Smooth muscle cell (in vitro differentiated cells): ENCODE measurements at regions not wholly inside any gene's neighbourhood (a gene's known extent, or its start where the extent isn't known, plus 50 kb on each side); places are given as distances from the start of the nearest gene placed in this dataset.
A peak's percentile ranks its signal among the peaks of the same experiment; 100 is the strongest.

Source experiments
- DNase-seq: peaks from one replicate; lab custom pipeline; 2025; ENCODE audit not compliant: unreplicated experiment; lab: John Stamatoyannopoulos, UW
- H2AFZ ChIP-seq: fragments of 200-600 bp; sonication (generic); 2 replicates; pipeline ENCODE4 v1.6.0; 2016; ENCODE audit warnings: antibody characterized with exemption, low read depth, mild to moderate bottlenecking
- H3F3A ChIP-seq: fragments of 200-600 bp; sonication (generic); 2 replicates; pipeline ENCODE4 v1.6.0; 2017; ENCODE audit warnings: antibody characterized with exemption, low read depth
- H3K27ac ChIP-seq: fragments of 200-600 bp; sonication (generic); 2 replicates; pipeline ENCODE4 v1.5.1; 2016; ENCODE audit warnings: low read depth, mild to moderate bottlenecking
- H3K27me3 ChIP-seq: fragments of 200-600 bp; sonication (generic); 2 replicates; pipeline ENCODE4 v1.6.1; 2016; ENCODE audit warnings: low read depth, mild to moderate bottlenecking
- H3K36me3 ChIP-seq: fragments of 200-600 bp; sonication (generic); 2 replicates; pipeline ENCODE4 v1.5.1; 2016; ENCODE audit warnings: low read depth
- H3K4me1 ChIP-seq: fragments of 200-600 bp; sonication (generic); 2 replicates; pipeline ENCODE4 v1.5.1; 2016; ENCODE audit warnings: low read depth
- H3K4me2 ChIP-seq: fragments of 200-600 bp; sonication (generic); 2 replicates; pipeline ENCODE4 v1.6.0; 2016; ENCODE audit warnings: mild to moderate bottlenecking
- H3K4me3 ChIP-seq: fragments of 200-600 bp; sonication (generic); 2 replicates; pipeline ENCODE4 v1.5.1; 2016; ENCODE audit warnings: mild to moderate bottlenecking
- H3K79me2 ChIP-seq: fragments of 200-600 bp; sonication (generic); 2 replicates; pipeline ENCODE4 v1.6.0; 2016; ENCODE audit warnings: low read depth, mild to moderate bottlenecking
- H3K9ac ChIP-seq: fragments of 200-600 bp; sonication (generic); 2 replicates; pipeline ENCODE4 v1.6.0; 2016; ENCODE audit warnings: low read depth
- H3K9me3 ChIP-seq: fragments of 200-600 bp; sonication (generic); replicated peaks from 2 replicates; pipeline ENCODE4 v1.5.1; 2016; ENCODE audit warnings: low read depth
- H4K20me1 ChIP-seq: fragments of 200-600 bp; sonication (generic); 2 replicates; pipeline ENCODE4 v1.6.0; 2016; ENCODE audit warnings: low read depth
- CTCF ChIP-seq: fragments of 200-600 bp; sonication (generic); IDR thresholded peaks from 2 replicates; pipeline ENCODE4 v1.5.1; 2017; ENCODE audit warnings: borderline replicate concordance, mild to moderate bottlenecking, antibody characterized with exemption; ENCODE audit not compliant: insufficient read depth, poor library complexity, severe bottlenecking
- WGBS: methylation state at CpG from one replicate; pipeline ENCODE4 v1.1.7; 2016; ENCODE audit warnings: low lambda C conversion rate; 5-methylcytosine and 5-hydroxymethylcytosine counted together

- Histone ChIP-seq H3K27me3 (peaks cover 9% of the 10 kb centered on the region), H3K27ac (no peak overlapping the region), H4K20me1 (no peaks in the 10 kb centered on the region), H3K36me3 (no peaks in the 10 kb centered on the region), H3F3A (no peaks in the 10 kb centered on the region), H3K9ac (no peak overlapping the region), H3K4me1 (peaks cover 33% of the 10 kb centered on the region), H3K4me3 (no peak overlapping the region), H3K4me2 (no peak overlapping the region), H3K79me2 (no peaks in the 10 kb centered on the region), H3K9me3 (no peaks in the 10 kb centered on the region), H2AFZ (no peak overlapping the region)
- WGBS: 27% methylated on average over 3 of the region's 3 CpGs
- DNase-seq: no peak
- TF ChIP-seq CTCF: no peak
Observed at GRCh38 chr1:57600424-57600823, 176.6 kb upstream of the DAB1 start.

- Histone ChIP-seq H3K36me3 (no peaks in the 10 kb centered on the region), H3K9ac (no peak overlapping the region), H3K4me1 (peaks cover 33% of the 10 kb centered on the region), H3K27me3 (peaks cover 9% of the 10 kb centered on the region), H3K27ac (no peak overlapping the region), H3K79me2 (no peaks in the 10 kb centered on the region), H3K4me3 (no peak overlapping the region), H3F3A (no peaks in the 10 kb centered on the region), H3K4me2 (peak overlapping the region; percentile 43), H2AFZ (no peak overlapping the region), H3K9me3 (no peaks in the 10 kb centered on the region), H4K20me1 (no peaks in the 10 kb centered on the region)
- WGBS: 24% methylated on average over 8 of the region's 8 CpGs
- DNase-seq: no peak
- TF ChIP-seq CTCF: no peak
Observed at GRCh38 chr1:57599236-57599994, 175.6 kb upstream of the DAB1 start.

GRCh38 chr1:57597036-57597435 is 173.2 kb upstream of the DAB1 start:
- H3K4me1 ChIP-seq: peaks cover 33% of the 10 kb centered on the region
- H3K27ac ChIP-seq: no peak overlapping the region
- no peaks in the 10 kb centered on the region for H3K36me3 ChIP-seq
- H3K27me3 ChIP-seq: peaks cover 9% of the 10 kb centered on the region
- 59% methylated on average over 4 of the region's 4 CpGs for WGBS
- H4K20me1 ChIP-seq: no peaks in the 10 kb centered on the region
- DNase-seq: no peak
- no peak overlapping the region for H2AFZ ChIP-seq
- no peaks in the 10 kb centered on the region for H3K9me3 ChIP-seq
- H3F3A ChIP-seq: no peaks in the 10 kb centered on the region
- H3K4me3 ChIP-seq: no peak overlapping the region
- H3K4me2 ChIP-seq: no peak overlapping the region
- TF ChIP-seq CTCF: no peak
- H3K79me2 ChIP-seq: no peaks in the 10 kb centered on the region
- H3K9ac ChIP-seq: no peak overlapping the region

GRCh38 chr1:57594002-57594401 is 170.1 kb upstream of the DAB1 start:
- Histone ChIP-seq H3K9me3 (no peaks in the 10 kb centered on the region), H3K4me2 (no peak overlapping the region), H3F3A (peaks cover 4% of the 10 kb centered on the region), H3K4me3 (no peak overlapping the region), H4K20me1 (no peaks in the 10 kb centered on the region), H3K27ac (no peak overlapping the region), H3K79me2 (no peaks in the 10 kb centered on the region), H3K36me3 (no peaks in the 10 kb centered on the region), H3K9ac (no peak overlapping the region), H3K4me1 (peaks cover 13% of the 10 kb centered on the region), H3K27me3 (no peaks in the 10 kb centered on the region), H2AFZ (no peak overlapping the region)
- DNase-seq: no peak
- WGBS: 96% methylated on average over 4 of the region's 4 CpGs
- TF ChIP-seq CTCF: no peak
